ENCODE measurements at regions not wholly inside any gene's neighbourhood (a gene's known extent, or its start where the extent isn't known, plus 50 kb on each side); places are given as distances from the start of the nearest gene placed in this dataset.

DNA sequence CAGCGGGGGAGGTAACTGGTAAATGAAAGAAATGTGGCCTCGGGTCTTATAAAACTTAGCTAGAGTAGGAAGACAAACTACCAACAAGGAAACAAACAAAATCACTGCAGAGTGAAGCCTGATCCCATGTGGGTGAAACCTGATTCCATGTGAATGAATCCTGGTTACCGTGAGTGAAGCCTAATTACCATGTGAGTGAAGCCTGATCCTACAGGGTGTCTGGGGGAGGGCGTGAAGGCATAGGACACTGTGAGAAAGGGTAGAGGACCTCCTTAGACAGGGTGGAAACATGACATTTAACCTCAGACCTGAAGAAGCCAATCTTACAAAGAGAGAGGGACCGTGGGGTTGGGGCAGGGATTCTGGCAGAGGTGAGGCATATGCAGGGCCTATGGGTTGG is 106.2 kb upstream of the USP47 start:
- TF ChIP-seq, protein P1, sequence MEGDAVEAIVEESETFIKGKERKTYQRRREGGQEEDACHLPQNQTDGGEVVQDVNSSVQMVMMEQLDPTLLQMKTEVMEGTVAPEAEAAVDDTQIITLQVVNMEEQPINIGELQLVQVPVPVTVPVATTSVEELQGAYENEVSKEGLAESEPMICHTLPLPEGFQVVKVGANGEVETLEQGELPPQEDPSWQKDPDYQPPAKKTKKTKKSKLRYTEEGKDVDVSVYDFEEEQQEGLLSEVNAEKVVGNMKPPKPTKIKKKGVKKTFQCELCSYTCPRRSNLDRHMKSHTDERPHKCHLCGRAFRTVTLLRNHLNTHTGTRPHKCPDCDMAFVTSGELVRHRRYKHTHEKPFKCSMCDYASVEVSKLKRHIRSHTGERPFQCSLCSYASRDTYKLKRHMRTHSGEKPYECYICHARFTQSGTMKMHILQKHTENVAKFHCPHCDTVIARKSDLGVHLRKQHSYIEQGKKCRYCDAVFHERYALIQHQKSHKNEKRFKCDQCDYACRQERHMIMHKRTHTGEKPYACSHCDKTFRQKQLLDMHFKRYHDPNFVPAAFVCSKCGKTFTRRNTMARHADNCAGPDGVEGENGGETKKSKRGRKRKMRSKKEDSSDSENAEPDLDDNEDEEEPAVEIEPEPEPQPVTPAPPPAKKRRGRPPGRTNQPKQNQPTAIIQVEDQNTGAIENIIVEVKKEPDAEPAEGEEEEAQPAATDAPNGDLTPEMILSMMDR (IDR thresholded peaks at IDR 0.05; ENCODE audit: insufficient read depth, low read depth, low read length) = no peak
- TF ChIP-seq EZH2 (IDR thresholded peaks at IDR 0.05; ENCODE audit: insufficient read depth, low read length) = no peak
